ENCODE measurements at regions not wholly inside any gene's neighbourhood (a gene's known extent, or its start where the extent isn't known, plus 50 kb on each side); places are given as distances from the start of the nearest gene placed in this dataset.

DNA sequence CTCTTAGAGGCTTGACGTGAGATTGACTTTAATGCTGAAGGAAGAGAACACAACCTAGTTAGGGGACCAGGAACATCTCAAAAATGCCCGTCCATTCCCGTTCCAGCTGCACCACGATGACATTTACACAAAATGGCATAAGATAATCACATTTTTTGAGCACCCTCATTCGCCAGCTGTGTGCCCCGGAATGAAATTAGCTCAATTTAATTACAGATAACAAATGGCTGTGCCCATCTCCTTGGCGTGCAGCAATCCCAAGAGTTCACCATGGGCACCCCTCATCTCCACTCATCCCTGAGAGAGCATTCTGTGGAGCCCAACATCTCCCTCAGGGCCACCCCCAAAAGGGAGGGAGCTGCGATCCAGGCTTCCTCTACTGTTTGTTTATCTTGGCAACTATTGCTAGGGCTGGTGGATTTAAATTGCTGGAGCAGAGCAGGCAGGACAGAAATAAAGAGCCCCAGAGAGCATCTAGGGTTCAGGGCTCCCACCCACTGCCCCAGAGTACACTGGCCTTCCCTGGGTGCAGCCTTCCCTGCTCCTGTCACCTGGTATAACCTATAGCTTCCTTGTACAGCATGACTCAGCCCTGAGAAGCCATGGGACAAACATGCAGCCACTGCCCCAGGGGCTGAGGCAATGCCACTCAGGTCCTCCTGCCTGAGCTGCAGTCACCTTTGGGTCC is 263.5 kb downstream of the ZEB1 start:
- no peak for DNase-seq (ENCODE audit: low spot score)

DNA sequence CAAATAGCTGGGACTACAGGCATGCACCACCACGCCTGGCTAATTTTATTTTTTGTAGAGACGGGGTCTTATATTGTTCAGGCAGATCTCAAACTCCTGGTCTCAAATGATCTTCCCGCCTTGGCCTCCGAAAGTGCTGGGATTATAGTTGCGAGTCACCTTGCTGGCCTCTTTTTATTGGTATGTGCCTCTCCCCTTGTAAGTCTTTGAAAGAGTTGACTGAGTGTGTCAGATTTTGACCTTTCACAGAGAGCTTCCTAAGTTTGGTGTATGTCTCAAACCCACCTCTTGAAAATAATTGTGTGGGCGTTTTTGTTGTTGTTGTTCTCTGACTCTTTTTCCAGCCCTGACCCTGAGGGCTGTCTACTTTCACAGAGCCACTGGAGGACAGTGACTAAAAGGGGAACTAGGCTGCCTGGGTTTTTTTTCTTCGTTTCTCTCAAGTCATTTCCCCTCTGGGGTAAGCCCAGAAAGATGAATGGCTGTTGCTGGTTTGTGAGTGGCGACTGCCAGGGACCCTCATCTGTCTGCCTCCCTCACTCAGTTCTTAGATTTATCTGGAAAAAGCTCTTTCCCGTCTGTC is 262.8 kb downstream of the ZEB1 start:
- DNase-seq (ENCODE audit: low spot score): no peak

DNA sequence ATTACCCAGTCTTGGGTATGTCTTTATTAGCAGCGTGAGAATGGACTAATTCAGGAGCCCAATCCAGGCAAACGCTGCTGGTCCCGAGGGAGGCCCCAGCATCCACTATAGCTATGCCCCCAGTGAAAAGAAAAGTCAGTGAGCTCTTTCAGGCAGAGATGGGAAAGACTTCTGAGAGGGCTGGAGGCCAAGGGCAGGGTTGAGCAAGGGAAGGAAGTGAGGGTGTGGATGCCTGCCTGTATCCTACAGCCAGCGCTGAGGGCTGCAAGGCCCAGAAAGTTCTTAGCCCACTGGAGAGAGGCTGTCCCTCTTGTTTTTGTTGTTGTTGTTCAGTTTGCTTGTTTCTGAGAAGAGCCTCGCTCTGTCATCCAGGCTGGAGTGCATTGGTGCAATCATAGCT is 261.6 kb downstream of the ZEB1 start:
- DNase-seq (ENCODE audit: low spot score): no peak
